Endothelial cell of umbilical vein (primary cell): ENCODE measurements at regions not wholly inside any gene's neighbourhood (a gene's known extent, or its start where the extent isn't known, plus 50 kb on each side); places are given as distances from the start of the nearest gene placed in this dataset.

Experiments used
- EZH2 ChIP-seq: IDR thresholded peaks from 2 replicates; pipeline ENCODE4 v1.6.1; 2012; ENCODE audit warnings: borderline replicate concordance, low read depth, mild to moderate bottlenecking, moderate library complexity, low read length, inconsistent platforms; ENCODE audit not compliant: severe bottlenecking
- GATA2 ChIP-seq: IDR thresholded peaks from 2 replicates; pipeline ENCODE4 v1.7.0; 2011; ENCODE audit warnings: low read depth, mild to moderate bottlenecking, moderate library complexity, mixed read lengths, low read length; ENCODE audit not compliant: insufficient read length, insufficient read depth
- JUN ChIP-seq: IDR thresholded peaks from 2 replicates; pipeline ENCODE4 v1.6.1; 2011; ENCODE audit warnings: borderline replicate concordance, low read depth; ENCODE audit not compliant: insufficient read length, insufficient read depth
- POLR2A ChIP-seq: IDR thresholded peaks from 2 replicates; pipeline ENCODE4 v1.6.1; 2012; ENCODE audit warnings: low read depth, mild to moderate bottlenecking, control low read depth, low read length
- POLR2AphosphoS5 ChIP-seq: IDR thresholded peaks from 2 replicates; pipeline ENCODE4 v1.6.1; 2012; ENCODE audit warnings: low read depth, mild to moderate bottlenecking, control low read depth, low read length, moderate library complexity; ENCODE audit not compliant: insufficient read depth
- TF ChIP-seq, protein P1 (sequence below), 2 donors: IDR thresholded peaks; 1 replicate in 1 of 2; 2 replicates in 1 of 2; pipeline ENCODE4 v1.5.1; 2011; ENCODE audit warnings: low read length in 2 of 2, mild to moderate bottlenecking in 2 of 2, moderate library complexity in 2 of 2, control low read depth in 1 of 2, inconsistent platforms in 1 of 2, low read depth in 1 of 2; ENCODE audit not compliant: insufficient read depth in 1 of 2; ENCODE audit errors: extremely low read depth in 1 of 2
- TF ChIP-seq, protein P2 (sequence below): IDR thresholded peaks from 2 replicates; pipeline ENCODE4 v1.6.1; 2011; ENCODE audit not compliant: insufficient read depth, insufficient read length

DNA sequence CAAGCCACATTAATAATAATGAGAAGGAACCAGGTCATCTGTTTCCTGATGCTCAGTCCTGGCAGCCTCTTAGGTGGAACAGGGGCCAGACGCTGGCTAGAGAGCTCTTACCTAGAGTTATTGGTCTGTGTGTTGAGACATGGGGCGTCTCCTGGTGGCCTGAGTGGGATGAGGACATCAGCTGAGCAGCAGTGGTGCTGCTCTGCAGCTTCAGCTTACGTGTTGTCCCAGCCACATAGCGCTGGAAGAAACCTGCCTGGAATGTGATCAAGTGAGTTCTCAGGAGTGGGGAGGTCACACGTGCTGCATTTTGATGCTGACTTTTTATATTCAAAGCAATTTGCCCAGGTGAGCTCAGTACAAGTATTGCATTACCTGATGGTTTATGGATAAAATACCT is 355.4 kb downstream of the CDH26 start:
- TF ChIP-seq EZH2 (no peak), POLR2AphosphoS5 (no peak), GATA2 (no peak), POLR2A (no peak), JUN (no peak)
- TF ChIP-seq, protein P1, sequence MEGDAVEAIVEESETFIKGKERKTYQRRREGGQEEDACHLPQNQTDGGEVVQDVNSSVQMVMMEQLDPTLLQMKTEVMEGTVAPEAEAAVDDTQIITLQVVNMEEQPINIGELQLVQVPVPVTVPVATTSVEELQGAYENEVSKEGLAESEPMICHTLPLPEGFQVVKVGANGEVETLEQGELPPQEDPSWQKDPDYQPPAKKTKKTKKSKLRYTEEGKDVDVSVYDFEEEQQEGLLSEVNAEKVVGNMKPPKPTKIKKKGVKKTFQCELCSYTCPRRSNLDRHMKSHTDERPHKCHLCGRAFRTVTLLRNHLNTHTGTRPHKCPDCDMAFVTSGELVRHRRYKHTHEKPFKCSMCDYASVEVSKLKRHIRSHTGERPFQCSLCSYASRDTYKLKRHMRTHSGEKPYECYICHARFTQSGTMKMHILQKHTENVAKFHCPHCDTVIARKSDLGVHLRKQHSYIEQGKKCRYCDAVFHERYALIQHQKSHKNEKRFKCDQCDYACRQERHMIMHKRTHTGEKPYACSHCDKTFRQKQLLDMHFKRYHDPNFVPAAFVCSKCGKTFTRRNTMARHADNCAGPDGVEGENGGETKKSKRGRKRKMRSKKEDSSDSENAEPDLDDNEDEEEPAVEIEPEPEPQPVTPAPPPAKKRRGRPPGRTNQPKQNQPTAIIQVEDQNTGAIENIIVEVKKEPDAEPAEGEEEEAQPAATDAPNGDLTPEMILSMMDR (IDR thresholded peaks at IDR 0.05; ENCODE audit: extremely low read depth in 1 of 2, insufficient read depth in 1 of 2, low read depth in 1 of 2, low read length in 2 of 2): no peak
- TF ChIP-seq, protein P2, sequence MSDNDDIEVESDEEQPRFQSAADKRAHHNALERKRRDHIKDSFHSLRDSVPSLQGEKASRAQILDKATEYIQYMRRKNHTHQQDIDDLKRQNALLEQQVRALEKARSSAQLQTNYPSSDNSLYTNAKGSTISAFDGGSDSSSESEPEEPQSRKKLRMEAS: no peak
